RKO (cell line): ENCODE measurements at regions not wholly inside any gene's neighbourhood (a gene's known extent, or its start where the extent isn't known, plus 50 kb on each side); places are given as distances from the start of the nearest gene placed in this dataset.
"Not testable (repeated sequence)": the region's sequence is repeated elsewhere in the genome, so short reads cannot be mapped to it uniquely, and the experiment has no call there.

Experiments used
- DNase-seq: peaks from one replicate; pipeline ENCODE4 v3.0.0-alpha.2; 2016; ENCODE audit warnings: low spot score

GRCh38 chr2:62654876-62655359 is 50.6 kb upstream of the EHBP1 start:
- no peak for DNase-seq

DNA sequence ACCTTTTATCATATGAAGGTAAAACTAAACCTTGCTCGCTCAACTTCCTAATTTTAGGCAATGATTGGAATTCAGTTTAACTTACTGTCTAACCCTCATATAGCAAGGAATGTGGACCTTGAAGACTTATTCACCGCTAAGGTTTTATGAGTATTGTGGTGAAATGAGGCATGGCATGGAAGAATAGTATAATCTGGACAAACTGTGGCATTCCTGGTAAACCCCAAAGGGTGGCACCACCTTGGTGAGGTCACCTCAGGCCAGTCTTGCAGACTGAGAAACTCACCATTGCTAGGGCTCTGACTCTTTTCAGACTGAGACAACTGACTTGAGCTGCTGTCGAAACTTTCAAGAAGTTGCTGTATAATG is 51.1 kb upstream of the EHBP1 start:
- no peak for DNase-seq

DNA sequence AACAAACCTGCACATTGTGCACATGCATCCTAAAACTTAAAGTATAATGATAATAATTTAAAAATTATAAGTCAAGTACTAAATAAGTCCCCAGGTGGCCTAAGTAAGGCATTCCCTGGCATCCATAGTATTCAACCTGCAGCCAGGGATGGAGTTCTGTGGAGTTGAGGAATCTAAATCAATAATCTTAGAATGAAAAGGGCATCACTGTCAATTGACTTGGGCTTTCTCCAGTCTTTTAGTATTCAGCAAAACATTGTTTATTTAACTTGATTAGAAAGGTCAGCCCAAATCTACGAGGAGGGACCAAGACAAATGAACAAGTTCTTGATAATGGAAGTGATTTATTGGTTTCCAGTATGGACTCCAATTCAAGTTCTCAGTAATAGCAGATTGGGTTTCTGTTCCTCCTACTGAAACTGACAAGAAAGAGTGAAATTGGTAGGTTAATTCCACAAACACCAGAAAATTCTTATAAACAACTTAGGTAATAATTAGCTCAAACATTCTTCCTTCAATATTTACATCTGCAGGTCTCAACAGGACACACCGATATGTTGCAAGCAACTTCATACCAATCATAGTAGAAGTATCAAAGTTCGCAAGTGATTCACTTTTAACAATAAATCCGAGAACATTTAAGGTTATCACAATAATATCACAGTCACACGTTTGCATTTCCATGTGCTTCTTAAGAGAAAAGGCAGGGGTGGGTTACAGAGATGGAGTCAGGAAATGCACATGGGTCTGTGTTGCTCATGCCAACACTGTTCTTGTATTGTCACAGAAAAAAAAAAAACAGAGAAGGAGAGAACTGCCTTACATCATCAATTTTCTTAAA is 51.7 kb upstream of the EHBP1 start:
- no peak for DNase-seq

DNA sequence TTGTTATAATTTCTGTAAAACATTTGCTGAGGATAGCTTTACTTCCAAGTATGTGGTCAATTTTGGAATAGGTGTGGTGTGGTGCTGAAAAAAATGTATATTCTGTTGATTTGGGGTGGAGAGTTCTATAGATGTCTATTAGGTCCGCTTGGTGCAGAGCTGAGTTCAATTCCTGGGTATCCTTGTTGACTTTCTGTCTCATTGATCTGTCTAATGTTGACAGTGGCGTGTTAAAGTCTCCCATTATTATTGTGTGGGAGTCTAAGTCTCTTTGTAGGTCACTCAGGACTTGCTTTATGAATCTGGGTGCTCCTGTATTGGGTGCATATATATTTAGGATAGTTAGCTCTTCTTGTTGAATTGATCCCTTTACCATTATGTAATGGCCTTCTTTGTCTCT is 56.4 kb upstream of the EHBP1 start:
- not testable (repeated sequence) for DNase-seq

DNA sequence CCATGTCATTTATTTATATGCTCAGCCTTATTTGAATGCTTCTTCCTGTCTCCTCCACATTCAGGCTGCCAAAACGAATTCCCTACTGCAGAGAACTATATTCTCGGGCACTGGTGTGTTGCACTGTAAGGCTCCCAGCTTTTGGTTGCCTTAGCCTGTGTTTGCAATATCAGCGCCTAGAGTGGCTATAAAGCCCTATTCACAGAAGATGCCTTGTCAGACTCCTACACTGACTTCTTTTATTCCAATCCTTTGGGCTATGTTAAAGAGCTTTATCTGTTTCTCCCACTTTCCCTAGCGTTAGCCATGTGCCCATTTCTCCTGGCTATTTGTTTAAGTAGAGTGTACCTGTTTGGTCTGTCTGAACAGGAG is 62.4 kb upstream of the EHBP1 start:
- DNase-seq: no peak

- DNase-seq: no peak
Measured at GRCh38 chr2:62642429-62643099, 62.9 kb upstream of the EHBP1 start.

GRCh38 chr2:62641936-62642335 is 63.6 kb upstream of the EHBP1 start:
- no peak for DNase-seq

DNA sequence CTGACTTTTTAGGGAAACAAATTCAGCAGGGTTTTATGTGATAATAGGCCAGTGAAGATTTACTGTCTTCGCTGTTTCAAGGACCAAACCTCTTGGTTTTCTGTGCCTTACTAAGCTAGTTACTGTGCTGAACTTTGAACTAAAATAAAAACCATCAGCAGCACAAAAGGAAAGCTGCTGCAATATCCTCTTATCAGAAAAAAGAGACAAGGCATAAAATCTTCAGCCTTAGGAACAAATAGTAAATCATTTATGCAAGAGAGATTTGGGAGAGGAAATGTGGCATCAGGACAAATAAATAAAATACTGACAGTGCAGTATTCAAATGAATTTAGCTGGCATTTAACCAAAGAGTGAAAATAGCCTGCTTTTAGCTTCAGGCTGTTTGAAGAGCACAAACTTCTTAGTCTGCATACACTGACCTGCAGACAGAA is 64.1 kb upstream of the EHBP1 start:
- no peak for DNase-seq

DNA sequence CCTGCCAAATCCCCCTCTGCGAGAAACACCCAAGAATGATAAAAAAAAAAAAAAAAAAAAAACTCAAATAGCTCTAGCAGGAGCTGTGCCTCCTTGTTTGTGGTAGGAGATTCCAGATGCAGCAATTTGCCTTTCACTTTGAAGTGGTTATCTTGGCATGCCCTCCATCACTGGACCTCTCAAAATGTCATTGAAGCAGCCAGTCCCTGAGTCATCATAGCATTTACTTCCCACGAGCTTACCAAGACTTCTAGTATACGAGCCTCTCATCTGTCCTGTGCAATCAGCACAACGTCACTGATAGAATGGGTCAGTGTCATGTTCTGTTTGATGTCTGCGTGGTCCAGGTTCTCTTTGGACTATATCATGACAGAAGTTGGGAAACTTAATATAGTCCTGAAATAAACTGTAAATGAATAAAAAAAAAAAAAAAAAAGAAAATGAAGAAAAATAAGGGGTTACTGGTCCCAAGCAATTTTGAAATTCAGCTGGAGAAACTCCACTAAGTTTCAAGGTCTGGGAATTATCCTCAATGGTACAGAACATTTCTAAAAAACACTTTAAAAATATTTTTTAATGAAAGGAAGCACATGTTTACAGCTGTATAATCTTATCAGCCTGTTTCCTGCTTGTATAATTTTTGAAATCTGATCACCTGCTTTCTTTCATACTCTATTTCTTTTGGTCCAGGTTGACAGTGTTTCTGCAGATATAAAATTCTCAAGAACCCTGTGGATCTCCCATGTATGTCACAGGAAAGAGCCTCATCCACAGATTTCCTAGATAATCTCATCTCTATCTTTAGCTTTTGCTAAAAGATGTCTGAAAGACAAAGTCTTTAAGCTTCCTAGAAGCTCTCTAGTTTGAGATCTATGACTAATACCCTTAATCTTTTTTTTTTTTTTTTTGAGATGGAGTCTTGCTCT is 74.1 kb upstream of the EHBP1 start:
- DNase-seq: no peak

GRCh38 chr2:62630206-62630605 is 75.3 kb upstream of the EHBP1 start:
- DNase-seq: not testable (repeated sequence)

DNA sequence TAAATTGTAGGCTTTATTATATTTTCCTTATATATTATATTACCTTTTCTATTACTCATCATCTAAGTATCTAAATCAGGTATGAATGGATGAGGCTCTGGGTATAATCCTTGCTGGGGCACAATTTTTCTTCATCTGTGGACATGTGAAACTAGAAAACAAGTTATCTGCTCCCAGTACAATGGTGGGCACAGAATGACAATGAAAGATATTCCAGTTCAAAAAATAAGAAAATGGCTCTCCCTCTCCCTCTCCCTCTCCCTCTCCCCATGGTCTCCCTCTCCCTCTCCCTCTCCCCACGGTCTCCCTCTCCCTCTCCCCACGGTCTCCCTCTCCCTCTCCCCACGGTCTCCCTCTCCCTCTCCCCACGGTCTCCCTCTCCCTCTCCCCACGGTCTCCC is 76.2 kb upstream of the EHBP1 start:
- not testable (repeated sequence) for DNase-seq

GRCh38 chr2:62627667-62628066 is 77.8 kb upstream of the EHBP1 start:
- no peak for DNase-seq

DNA sequence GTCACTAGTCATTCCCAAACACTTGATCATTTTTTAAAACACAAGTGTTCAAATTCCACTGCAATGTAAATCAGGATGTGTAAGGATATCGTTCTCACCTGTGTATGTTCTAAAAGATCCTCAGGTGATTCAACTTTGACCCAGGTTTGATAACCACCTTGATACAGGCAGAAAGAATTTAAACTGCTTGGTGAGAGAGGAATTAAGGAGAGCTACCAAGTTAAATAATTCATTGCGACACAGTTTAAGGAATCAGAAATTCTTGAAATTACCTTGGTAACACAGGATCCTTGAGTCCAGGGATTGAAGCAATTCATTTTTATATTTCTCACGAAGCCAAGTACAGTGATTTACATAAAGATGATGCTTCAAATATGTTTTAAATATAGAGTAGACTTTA is 80.7 kb upstream of the EHBP1 start:
- DNase-seq: no peak

DNA sequence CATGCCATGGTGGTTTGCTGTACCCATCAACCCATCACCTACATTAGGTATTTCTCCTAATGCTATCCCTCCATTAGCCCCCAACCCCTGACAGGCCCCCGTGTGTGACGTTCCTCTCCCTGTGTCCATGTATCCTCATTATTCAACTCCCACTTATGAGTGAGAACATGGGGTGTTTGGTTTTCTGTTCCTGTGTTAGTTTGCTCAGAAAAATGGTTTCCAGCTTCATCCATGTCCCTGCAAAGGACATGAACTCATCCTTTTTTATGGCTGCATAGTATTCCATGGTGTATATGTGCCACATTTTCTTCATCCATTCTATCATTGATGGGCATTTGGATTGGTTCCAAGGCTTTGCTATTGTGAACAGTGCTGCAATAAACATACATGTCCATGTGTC is 89.0 kb upstream of the EHBP1 start:
- not testable (repeated sequence) for DNase-seq

GRCh38 chr2:62611854-62612253 is 93.7 kb upstream of the EHBP1 start:
- no peak for DNase-seq

- DNase-seq: not testable (repeated sequence)
Measured at GRCh38 chr2:62605471-62605870, 99.5 kb upstream of the TMEM17 start.

- DNase-seq: no peak
Measured at GRCh38 chr2:62604336-62604735, 98.3 kb upstream of the TMEM17 start.

DNA sequence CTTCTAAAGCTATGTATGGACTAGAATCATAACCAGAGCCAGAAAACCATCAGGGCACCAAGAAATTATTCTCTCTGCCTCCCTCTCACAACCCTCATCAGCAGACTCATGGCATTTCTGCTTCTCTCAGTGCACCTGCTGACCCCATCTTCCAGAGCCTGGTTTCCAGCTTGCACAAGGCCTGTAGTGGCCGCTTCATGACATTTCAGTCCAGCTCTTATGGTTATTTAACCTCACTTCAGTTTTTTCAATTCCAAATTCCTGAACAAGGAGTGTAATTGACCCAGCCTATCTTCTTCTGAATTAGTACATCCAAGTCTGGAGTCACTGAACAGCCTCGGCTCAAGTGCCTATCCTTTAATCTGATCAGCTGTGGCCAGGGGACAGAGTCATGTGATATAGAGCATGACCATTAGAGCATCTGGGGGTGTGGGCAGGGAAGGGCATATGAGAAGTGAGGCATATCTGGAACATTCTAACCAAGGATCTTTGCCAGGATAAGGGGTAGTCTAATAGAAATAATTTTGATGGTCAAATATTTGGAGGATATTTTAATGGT is 97.2 kb upstream of the TMEM17 start:
- DNase-seq: no peak

DNA sequence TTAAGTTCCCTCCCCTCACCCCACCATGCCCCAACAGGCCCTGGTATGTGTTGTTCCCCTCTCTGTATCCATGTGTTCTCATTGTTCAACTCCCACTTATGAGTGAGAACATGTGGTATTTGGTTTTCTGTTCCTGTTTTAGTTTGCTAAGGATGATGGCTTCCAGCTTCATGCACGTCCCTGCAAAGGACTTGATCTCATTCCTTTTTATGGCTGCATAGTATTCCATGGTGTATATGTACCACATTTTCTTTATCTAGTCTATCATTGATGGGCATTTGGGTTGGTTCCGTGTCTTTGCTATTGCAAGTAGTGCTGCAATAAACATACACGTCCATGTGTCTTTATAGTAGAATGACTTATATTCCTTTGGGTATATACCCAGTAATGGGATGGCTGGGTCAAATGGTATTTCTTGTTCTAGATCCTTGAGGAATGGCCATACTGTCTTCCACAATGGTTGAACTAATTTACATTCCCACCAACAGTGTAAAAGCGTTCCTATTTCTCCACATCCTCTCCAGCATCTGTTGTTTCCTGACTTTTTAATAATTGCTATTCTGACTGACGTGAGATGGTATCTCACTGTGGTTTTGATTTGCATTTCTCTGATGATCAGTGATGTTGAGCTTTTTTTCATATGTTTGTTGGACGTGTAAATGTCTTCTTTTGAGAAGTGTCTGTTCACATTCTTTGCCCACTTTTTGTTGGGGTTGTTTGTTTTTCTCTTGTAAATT is 93.8 kb upstream of the TMEM17 start:
- not testable (repeated sequence) for DNase-seq

DNA sequence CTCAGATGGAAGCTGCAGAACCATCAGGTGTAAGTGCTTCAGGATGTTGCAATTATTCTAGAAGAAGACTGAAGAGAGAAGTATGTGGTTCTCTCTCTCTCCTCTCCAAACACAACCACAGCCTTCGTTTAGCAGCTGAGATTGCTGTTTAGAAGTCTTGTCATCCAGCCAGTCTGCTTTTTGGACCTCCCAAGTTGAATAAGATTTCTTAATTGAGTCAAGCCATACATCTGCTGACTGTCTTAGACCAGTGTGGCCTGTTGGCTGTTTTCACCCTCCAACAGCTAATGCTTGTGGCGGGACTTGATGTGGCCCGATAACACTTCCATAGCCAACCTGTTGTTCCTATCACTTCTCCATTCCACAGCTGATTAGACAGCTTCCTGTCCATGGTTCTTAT is 91.3 kb upstream of the TMEM17 start:
- no peak for DNase-seq
